Activated naive CD4-positive, alpha-beta T cell treated with anti-CD3 and anti-CD28 coated beads for 36 hours (primary cell): ENCODE measurements at regions not wholly inside any gene's neighbourhood (a gene's known extent, or its start where the extent isn't known, plus 50 kb on each side); places are given as distances from the start of the nearest gene placed in this dataset.

ENCODE experiments used
- CTCF ChIA-PET: fragments of 350-600 bp; sonication (Branson Sonifier 250); formaldehyde crosslinking; loops from one replicate; lab custom pipeline; 2021; ENCODE audit warnings: antibody characterized with exemption; lab: Charles Lee
- DNase-seq: peaks from one replicate; pipeline ENCODE4 v3.0.0-alpha.2; 2020
- H3K27ac Mint-ChIP-seq: one replicate; pipeline ENCODE4 v1.8.0; 2021; ENCODE audit warnings: mild to moderate bottlenecking, mixed read lengths
- H3K27me3 Mint-ChIP-seq: one replicate; pipeline ENCODE4 v1.8.0; 2021; ENCODE audit warnings: low read depth, mixed read lengths
- H3K36me3 Mint-ChIP-seq: one replicate; pipeline ENCODE4 v1.8.0; 2021; ENCODE audit warnings: low read depth, mixed read lengths
- H3K4me1 Mint-ChIP-seq: one replicate; pipeline ENCODE4 v1.8.0; 2021; ENCODE audit warnings: low read depth, mixed read lengths
- H3K4me3 Mint-ChIP-seq: one replicate; pipeline ENCODE4 v1.8.0; 2021; ENCODE audit warnings: mild to moderate bottlenecking, moderate library complexity, mixed read lengths
- H3K9me3 Mint-ChIP-seq: one replicate; pipeline ENCODE4 v1.8.0; 2021; ENCODE audit warnings: mixed read lengths
- intact Hi-C: fragments of 100-400 bp; cut with micrococcal nuclease; formaldehyde crosslinking; loops from one replicate; pipeline ENCODE4 v1.15.1; 2023

GRCh38 chr3:117268318-117268717 lies 558.7 kb downstream of the TUSC7 start:
- H3K9me3 Mint-ChIP-seq: peaks cover 3% of the 10 kb centered on the region
- no peaks in the 10 kb centered on the region for H3K27me3 Mint-ChIP-seq
- intact Hi-C loops: no loop called here
- no peak overlapping the region for H3K4me3 Mint-ChIP-seq
- no peaks in the 10 kb centered on the region for H3K36me3 Mint-ChIP-seq
- no peak for DNase-seq
- CTCF ChIA-PET: no interaction called here
- H3K27ac Mint-ChIP-seq: no peak overlapping the region
- no peaks in the 10 kb centered on the region for H3K4me1 Mint-ChIP-seq

- CTCF ChIA-PET: interaction anchor here (1.1 kb wide), 1 partner anchor 32 kb away, joined by 3 read pairs; no protein-coding TSS in a partner anchor
- Mint-ChIP-seq H3K36me3 (no peaks in the 10 kb centered on the region), H3K9me3 (peaks cover 2% of the 10 kb centered on the region), H3K4me1 (no peaks in the 10 kb centered on the region), H3K4me3 (no peak overlapping the region), H3K27me3 (no peaks in the 10 kb centered on the region), H3K27ac (no peak overlapping the region)
- DNase-seq: no peak
- intact Hi-C loops: no loop called here
Measured at GRCh38 chr3:117272274-117272673, 562.7 kb downstream of the TUSC7 start.

GRCh38 chr3:117272876-117273523 lies 563.4 kb downstream of the TUSC7 start:
- no peaks in the 10 kb centered on the region for H3K4me1 Mint-ChIP-seq
- peaks cover 4% of the 10 kb centered on the region for H3K9me3 Mint-ChIP-seq
- no peaks in the 10 kb centered on the region for H3K27me3 Mint-ChIP-seq
- no peaks in the 10 kb centered on the region for H3K36me3 Mint-ChIP-seq
- DNase-seq: no peak
- CTCF ChIA-PET: no interaction called here
- intact Hi-C loops: no loop called here
- H3K27ac Mint-ChIP-seq: no peak overlapping the region
- H3K4me3 Mint-ChIP-seq: no peak overlapping the region

- Mint-ChIP-seq H3K9me3 (peaks cover 6% of the 10 kb centered on the region), H3K27me3 (no peaks in the 10 kb centered on the region), H3K4me3 (no peak overlapping the region), H3K4me1 (no peaks in the 10 kb centered on the region), H3K36me3 (no peaks in the 10 kb centered on the region), H3K27ac (no peak overlapping the region)
- CTCF ChIA-PET: no interaction called here
- DNase-seq: no peak
- intact Hi-C loops: no loop called here
Measured at GRCh38 chr3:117277816-117278215, 568.2 kb downstream of the TUSC7 start.

- Mint-ChIP-seq H3K9me3 (peaks cover 6% of the 10 kb centered on the region), H3K4me3 (no peak overlapping the region), H3K27ac (no peak overlapping the region), H3K4me1 (no peaks in the 10 kb centered on the region), H3K27me3 (no peaks in the 10 kb centered on the region), H3K36me3 (no peaks in the 10 kb centered on the region)
- no peak for DNase-seq
- intact Hi-C loops: no loop called here
- CTCF ChIA-PET: no interaction called here
Measured at GRCh38 chr3:117278424-117279190, 569.0 kb downstream of the TUSC7 start.

GRCh38 chr3:117281371-117281770 lies 571.8 kb downstream of the TUSC7 start:
- Mint-ChIP-seq H3K4me1 (no peaks in the 10 kb centered on the region), H3K27ac (no peak overlapping the region), H3K36me3 (no peaks in the 10 kb centered on the region), H3K27me3 (no peaks in the 10 kb centered on the region), H3K4me3 (no peak overlapping the region), H3K9me3 (peaks cover 4% of the 10 kb centered on the region)
- DNase-seq: no peak
- CTCF ChIA-PET: no interaction called here
- intact Hi-C loops: no loop called here

GRCh38 chr3:117282566-117282965 lies 573.0 kb downstream of the TUSC7 start:
- DNase-seq: no peak
- Mint-ChIP-seq H3K27ac (no peak overlapping the region), H3K4me1 (no peaks in the 10 kb centered on the region), H3K36me3 (no peaks in the 10 kb centered on the region), H3K9me3 (peaks cover 2% of the 10 kb centered on the region), H3K4me3 (no peak overlapping the region), H3K27me3 (no peaks in the 10 kb centered on the region)
- intact Hi-C loops: no loop called here
- CTCF ChIA-PET: no interaction called here

GRCh38 chr3:117285737-117286136 lies 576.2 kb downstream of the TUSC7 start:
- intact Hi-C loops: no loop called here
- DNase-seq: no peak
- CTCF ChIA-PET: no interaction called here
- Mint-ChIP-seq H3K27me3 (no peaks in the 10 kb centered on the region), H3K9me3 (no peaks in the 10 kb centered on the region), H3K4me1 (no peaks in the 10 kb centered on the region), H3K27ac (no peak overlapping the region), H3K36me3 (no peaks in the 10 kb centered on the region), H3K4me3 (no peak overlapping the region)

GRCh38 chr3:117286488-117286887 lies 576.9 kb downstream of the TUSC7 start:
- DNase-seq: no peak
- no peaks in the 10 kb centered on the region for H3K9me3 Mint-ChIP-seq
- CTCF ChIA-PET: no interaction called here

GRCh38 chr3:117287602-117288001 lies 578.0 kb downstream of the TUSC7 start:
- no peak overlapping the region for H3K4me3 Mint-ChIP-seq
- DNase-seq: no peak
- H3K36me3 Mint-ChIP-seq: no peaks in the 10 kb centered on the region
- H3K9me3 Mint-ChIP-seq: no peaks in the 10 kb centered on the region
- intact Hi-C loops: no loop called here
- H3K4me1 Mint-ChIP-seq: no peaks in the 10 kb centered on the region
- H3K27me3 Mint-ChIP-seq: no peaks in the 10 kb centered on the region
- H3K27ac Mint-ChIP-seq: no peak overlapping the region
- CTCF ChIA-PET: no interaction called here

More at GRCh38 chr3:117286488-117286887, 576.9 kb downstream of the TUSC7 start:
- Mint-ChIP-seq H3K27me3 (no peaks in the 10 kb centered on the region), H3K27ac (no peak overlapping the region), H3K4me3 (no peak overlapping the region), H3K4me1 (no peaks in the 10 kb centered on the region), H3K36me3 (no peaks in the 10 kb centered on the region)
- intact Hi-C loops: no loop called here

- H3K4me3 Mint-ChIP-seq: no peak overlapping the region
- H3K36me3 Mint-ChIP-seq: no peaks in the 10 kb centered on the region
- H3K4me1 Mint-ChIP-seq: no peaks in the 10 kb centered on the region
- intact Hi-C loops: no loop called here
- H3K9me3 Mint-ChIP-seq: no peaks in the 10 kb centered on the region
- no peak for DNase-seq
- H3K27me3 Mint-ChIP-seq: no peaks in the 10 kb centered on the region
- CTCF ChIA-PET: no interaction called here
- no peak overlapping the region for H3K27ac Mint-ChIP-seq
Measured at GRCh38 chr3:117291476-117291875, 581.9 kb downstream of the TUSC7 start.

GRCh38 chr3:117297065-117297464 lies 587.5 kb downstream of the TUSC7 start:
- Mint-ChIP-seq H3K9me3 (peaks cover 4% of the 10 kb centered on the region), H3K27ac (no peak overlapping the region), H3K36me3 (no peaks in the 10 kb centered on the region), H3K27me3 (no peaks in the 10 kb centered on the region), H3K4me1 (no peaks in the 10 kb centered on the region), H3K4me3 (no peak overlapping the region)
- CTCF ChIA-PET: no interaction called here
- intact Hi-C loops: no loop called here
- DNase-seq: no peak

GRCh38 chr3:117297541-117297940 lies 588.0 kb downstream of the TUSC7 start:
- no peaks in the 10 kb centered on the region for H3K27me3 Mint-ChIP-seq
- CTCF ChIA-PET: no interaction called here
- H3K27ac Mint-ChIP-seq: no peak overlapping the region
- no peaks in the 10 kb centered on the region for H3K36me3 Mint-ChIP-seq
- no peaks in the 10 kb centered on the region for H3K4me1 Mint-ChIP-seq
- no peak overlapping the region for H3K4me3 Mint-ChIP-seq
- peaks cover 4% of the 10 kb centered on the region for H3K9me3 Mint-ChIP-seq
- no peak for DNase-seq
- intact Hi-C loops: no loop called here
